ENCODE measurements at regions not wholly inside any gene's neighbourhood (a gene's known extent, or its start where the extent isn't known, plus 50 kb on each side); places are given as distances from the start of the nearest gene placed in this dataset.

DNA sequence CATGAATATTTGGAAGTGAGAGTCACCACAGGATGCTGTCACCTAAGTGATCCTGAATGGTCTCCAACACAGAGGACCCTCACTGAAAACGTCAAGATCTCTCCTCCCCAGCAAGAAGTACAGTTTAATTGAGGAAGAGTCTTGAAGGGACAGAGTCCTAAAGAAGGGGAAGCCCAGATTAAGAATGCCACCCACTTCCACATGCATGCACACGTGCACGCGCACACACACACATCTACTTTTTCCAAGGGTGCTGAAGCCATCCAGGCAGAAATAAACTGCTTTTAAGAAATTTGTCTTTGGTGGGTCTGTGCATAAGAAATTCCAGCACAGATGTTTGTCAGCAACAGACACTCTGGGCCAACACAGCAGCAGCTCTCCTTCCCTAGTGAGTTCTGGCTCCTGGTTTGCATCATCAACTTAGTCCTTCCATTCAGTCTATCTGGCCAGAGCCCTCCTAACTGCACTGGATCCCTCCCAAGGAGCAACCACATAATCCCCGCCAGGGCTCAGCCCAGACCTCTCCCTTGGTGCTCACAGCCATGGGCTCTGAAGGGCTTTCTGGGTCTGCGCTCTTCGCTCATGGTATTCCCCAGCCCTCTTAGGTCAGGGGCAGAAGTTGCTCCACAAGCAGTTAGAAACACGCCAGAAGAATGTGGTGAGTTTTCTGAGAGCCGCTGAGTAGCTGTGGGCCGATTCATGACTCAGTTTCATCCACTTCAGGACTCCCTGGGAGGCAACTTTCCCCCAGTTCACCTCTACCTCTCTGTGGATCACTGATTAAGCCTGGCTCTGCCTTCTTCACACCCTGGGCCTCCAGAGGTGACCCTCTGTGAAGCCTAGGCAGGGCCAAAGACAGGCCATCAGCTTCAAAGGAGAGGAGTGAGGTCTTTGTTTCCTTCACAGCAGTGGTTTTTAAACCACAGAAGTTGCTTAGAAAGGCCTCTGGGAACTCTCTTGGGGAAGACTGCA lies 132.6 kb upstream of the LIPC start:
- Histone ChIP-seq H3K36me3 (no peaks in the 10 kb centered on the region), H3K9me3 (no peaks in the 10 kb centered on the region), H3K27me3 (no peaks in the 10 kb centered on the region), H3K27ac (no peak overlapping the region), H3K4me3 (no peak overlapping the region), H3K4me1 (no peaks in the 10 kb centered on the region)
- intact Hi-C loops (cut with DNase I) = no loop called here
- DNase-seq (ENCODE audit: low spot score in 2 of 2) = no peak
- no peak for TF ChIP-seq CTCF (IDR thresholded peaks at IDR 0.05)

DNA sequence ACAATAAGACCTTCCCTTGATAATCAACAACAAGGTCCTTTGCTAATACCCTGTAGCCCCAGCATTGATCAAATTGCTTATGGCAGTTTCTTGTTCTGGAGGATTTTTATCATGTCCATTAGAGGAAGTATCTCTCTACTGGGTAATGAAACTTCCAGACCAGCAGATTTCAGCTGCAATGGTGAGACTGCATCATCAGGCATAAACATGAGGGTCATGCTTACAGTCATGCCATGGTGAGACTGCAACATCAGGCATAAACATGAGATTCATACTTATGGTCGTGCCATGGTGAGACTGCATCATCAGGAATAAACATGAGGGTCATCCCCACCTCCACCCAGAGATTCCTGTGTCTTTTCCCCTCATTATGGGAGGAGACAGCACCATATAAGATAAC lies 129.0 kb upstream of the LIPC start:
- no peak for TF ChIP-seq CTCF (IDR thresholded peaks at IDR 0.05)
- Histone ChIP-seq H3K9me3 (no peaks in the 10 kb centered on the region), H3K4me3 (no peak overlapping the region), H3K36me3 (no peaks in the 10 kb centered on the region), H3K27me3 (no peaks in the 10 kb centered on the region), H3K4me1 (no peaks in the 10 kb centered on the region), H3K27ac (no peak overlapping the region)
- intact Hi-C loops (cut with DNase I) = no loop called here
- DNase-seq (ENCODE audit: low spot score in 2 of 2) = no peak

DNA sequence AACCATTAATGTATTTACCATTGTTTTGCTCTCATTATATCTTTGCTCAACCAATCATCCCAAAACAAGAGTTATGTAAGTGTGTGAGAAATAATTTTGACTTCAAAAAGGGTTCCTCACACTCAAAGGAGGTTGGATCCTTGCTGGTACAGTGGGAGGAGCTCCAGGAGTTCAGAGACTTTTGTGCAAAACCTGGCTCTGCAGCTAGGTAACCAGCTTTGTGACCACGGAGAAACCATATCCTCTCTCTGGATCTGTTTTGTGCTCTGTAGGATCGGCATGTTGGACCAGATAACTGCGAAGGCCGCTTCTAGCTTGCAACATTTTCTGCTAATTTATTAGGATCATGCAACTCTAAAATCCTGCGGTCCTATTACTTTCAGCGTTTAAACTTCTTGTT lies 128.6 kb upstream of the LIPC start:
- Histone ChIP-seq H3K27ac (no peak overlapping the region), H3K4me1 (no peaks in the 10 kb centered on the region), H3K27me3 (no peaks in the 10 kb centered on the region), H3K4me3 (no peak overlapping the region), H3K9me3 (no peaks in the 10 kb centered on the region), H3K36me3 (no peaks in the 10 kb centered on the region)
- intact Hi-C loops (cut with DNase I) = no loop called here
- no peak for DNase-seq (ENCODE audit: low spot score in 2 of 2)
- no peak for TF ChIP-seq CTCF (IDR thresholded peaks at IDR 0.05)

- Histone ChIP-seq H3K36me3 (no peaks in the 10 kb centered on the region), H3K4me1 (no peaks in the 10 kb centered on the region), H3K27me3 (no peaks in the 10 kb centered on the region), H3K27ac (no peak overlapping the region), H3K4me3 (no peak overlapping the region), H3K9me3 (no peaks in the 10 kb centered on the region)
- TF ChIP-seq CTCF (IDR thresholded peaks at IDR 0.05) = no peak
- DNase-seq (ENCODE audit: low spot score in 2 of 2) = no peak
- intact Hi-C loops (cut with DNase I) = no loop called here
Observed at GRCh38 chr15:58306591-58307312, 125.0 kb upstream of the LIPC start.

DNA sequence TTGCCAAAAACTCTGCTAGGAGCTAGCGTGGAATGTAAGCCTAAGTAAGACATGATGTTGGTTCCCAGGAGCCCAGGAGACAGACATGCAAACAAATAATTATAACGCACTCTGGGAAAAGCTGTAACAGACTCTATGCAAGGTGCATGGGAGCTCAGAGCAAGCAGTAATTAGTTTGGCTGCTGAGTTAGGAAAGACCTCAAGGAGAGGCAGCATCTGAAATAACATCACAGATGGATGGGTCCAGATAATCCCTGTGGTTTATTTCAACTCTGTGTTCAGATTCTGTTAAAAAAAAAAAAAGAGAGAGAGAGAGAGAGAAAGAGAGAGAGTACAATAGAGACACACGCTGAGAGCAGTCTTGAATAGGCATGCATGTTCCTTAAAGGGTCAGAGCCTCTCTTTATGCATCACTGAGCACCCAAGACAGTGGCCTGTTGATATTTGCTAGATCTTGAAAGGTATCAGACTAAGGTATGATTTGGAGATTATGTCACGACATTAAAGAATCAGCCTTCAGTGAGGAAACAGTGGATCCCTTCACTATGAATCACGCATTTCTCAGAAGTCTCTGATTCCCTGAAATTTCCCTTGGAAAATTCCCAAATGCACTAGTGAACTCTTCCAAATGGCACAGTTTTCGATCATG lies 124.4 kb upstream of the LIPC start:
- no peak for DNase-seq (ENCODE audit: low spot score in 2 of 2)
- intact Hi-C loops (cut with DNase I) = no loop called here
- Histone ChIP-seq H3K4me1 (no peaks in the 10 kb centered on the region), H3K4me3 (no peak overlapping the region), H3K9me3 (no peaks in the 10 kb centered on the region), H3K36me3 (no peaks in the 10 kb centered on the region), H3K27me3 (no peaks in the 10 kb centered on the region), H3K27ac (no peak overlapping the region)
- TF ChIP-seq CTCF (IDR thresholded peaks at IDR 0.05) = no peak
